Epithelial cell of esophagus (primary cell): ENCODE measurements at regions not wholly inside any gene's neighbourhood (a gene's known extent, or its start where the extent isn't known, plus 50 kb on each side); places are given as distances from the start of the nearest gene placed in this dataset.

Source experiments
- DNase-seq: peaks from one replicate; pipeline ENCODE4 v3.0.0; 2010; ENCODE audit warnings: low read depth
- H3K4me3 ChIP-seq: 2 replicates; pipeline ENCODE4 v1.5.1; 2011; ENCODE audit warnings: mild to moderate bottlenecking, low read length, control low read depth
- TF ChIP-seq, protein P1 (sequence below): IDR thresholded peaks from 2 replicates; pipeline ENCODE4 v1.5.1; 2011; ENCODE audit warnings: low read depth, mild to moderate bottlenecking, low read length, control low read depth, inconsistent platforms; ENCODE audit not compliant: insufficient read depth; ENCODE audit errors: missing control alignments

GRCh38 chr4:123783921-123784320 lies 387.3 kb downstream of the SPRY1 start:
- no peak overlapping the region for H3K4me3 ChIP-seq
- TF ChIP-seq, protein P1, sequence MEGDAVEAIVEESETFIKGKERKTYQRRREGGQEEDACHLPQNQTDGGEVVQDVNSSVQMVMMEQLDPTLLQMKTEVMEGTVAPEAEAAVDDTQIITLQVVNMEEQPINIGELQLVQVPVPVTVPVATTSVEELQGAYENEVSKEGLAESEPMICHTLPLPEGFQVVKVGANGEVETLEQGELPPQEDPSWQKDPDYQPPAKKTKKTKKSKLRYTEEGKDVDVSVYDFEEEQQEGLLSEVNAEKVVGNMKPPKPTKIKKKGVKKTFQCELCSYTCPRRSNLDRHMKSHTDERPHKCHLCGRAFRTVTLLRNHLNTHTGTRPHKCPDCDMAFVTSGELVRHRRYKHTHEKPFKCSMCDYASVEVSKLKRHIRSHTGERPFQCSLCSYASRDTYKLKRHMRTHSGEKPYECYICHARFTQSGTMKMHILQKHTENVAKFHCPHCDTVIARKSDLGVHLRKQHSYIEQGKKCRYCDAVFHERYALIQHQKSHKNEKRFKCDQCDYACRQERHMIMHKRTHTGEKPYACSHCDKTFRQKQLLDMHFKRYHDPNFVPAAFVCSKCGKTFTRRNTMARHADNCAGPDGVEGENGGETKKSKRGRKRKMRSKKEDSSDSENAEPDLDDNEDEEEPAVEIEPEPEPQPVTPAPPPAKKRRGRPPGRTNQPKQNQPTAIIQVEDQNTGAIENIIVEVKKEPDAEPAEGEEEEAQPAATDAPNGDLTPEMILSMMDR: no peak
- DNase-seq: no peak

- DNase-seq: no peak
- no peak overlapping the region for H3K4me3 ChIP-seq
- TF ChIP-seq, protein P1: no peak
Measured at GRCh38 chr4:123784626-123785025, 388.0 kb downstream of the SPRY1 start.

- no peak overlapping the region for H3K4me3 ChIP-seq
- TF ChIP-seq, protein P1: no peak
- DNase-seq: peak; percentile 84
Measured at GRCh38 chr4:123785538-123785937, 388.9 kb downstream of the SPRY1 start.

GRCh38 chr4:123786163-123786915 lies 389.7 kb downstream of the SPRY1 start:
- H3K4me3 ChIP-seq: no peak overlapping the region
- TF ChIP-seq, protein P1: no peak
- DNase-seq: no peak

- no peak overlapping the region for H3K4me3 ChIP-seq
- no peak for DNase-seq
- TF ChIP-seq, protein P1: no peak
Measured at GRCh38 chr4:123786920-123787319, 390.3 kb downstream of the SPRY1 start.

GRCh38 chr4:123787512-123788080 lies 391.0 kb downstream of the SPRY1 start:
- H3K4me3 ChIP-seq: no peak overlapping the region
- TF ChIP-seq, protein P1: no peak
- DNase-seq: no peak
